ENCODE measurements at regions not wholly inside any gene's neighbourhood (a gene's known extent, or its start where the extent isn't known, plus 50 kb on each side); places are given as distances from the start of the nearest gene placed in this dataset.

- no peak for TF ChIP-seq CTCF (IDR thresholded peaks at IDR 0.05; ENCODE audit: low read depth, low read length, missing control alignments)
- no peak overlapping the region for H3K4me3 ChIP-seq (replicated peaks; ENCODE audit: low read depth, low read length)
- no peak for DNase-seq (ENCODE audit: extremely low read depth, low read depth)
These were observed 669.1 kb upstream of the NRP1 start for GRCh38 chr10:34003561-34003960.

- DNase-seq (ENCODE audit: extremely low read depth, low read depth), result no peak
- no peak overlapping the region for H3K4me3 ChIP-seq (replicated peaks; ENCODE audit: low read depth, low read length)
- no peak for TF ChIP-seq CTCF (IDR thresholded peaks at IDR 0.05; ENCODE audit: low read depth, low read length, missing control alignments)
These were observed 668.4 kb upstream of the NRP1 start for GRCh38 chr10:34002896-34003295.

- DNase-seq (ENCODE audit: extremely low read depth, low read depth), result no peak
- no peak overlapping the region for H3K4me3 ChIP-seq (replicated peaks; ENCODE audit: low read depth, low read length)
- TF ChIP-seq CTCF (IDR thresholded peaks at IDR 0.05; ENCODE audit: low read depth, low read length, missing control alignments), result no peak
These were observed 667.4 kb upstream of the NRP1 start for GRCh38 chr10:34001831-34002230.

- DNase-seq (ENCODE audit: extremely low read depth, low read depth), result no peak
- no peak for TF ChIP-seq CTCF (IDR thresholded peaks at IDR 0.05; ENCODE audit: low read depth, low read length, missing control alignments)
- H3K4me3 ChIP-seq (replicated peaks; ENCODE audit: low read depth, low read length), result no peak overlapping the region
These were observed 666.7 kb upstream of the NRP1 start for GRCh38 chr10:34001087-34001580.

GRCh38 chr10:33993917-33994316 lies 659.5 kb upstream of the NRP1 start:
- no peak for DNase-seq (ENCODE audit: extremely low read depth, low read depth)
- no peak overlapping the region for H3K4me3 ChIP-seq (replicated peaks; ENCODE audit: low read depth, low read length)
- no peak for TF ChIP-seq CTCF (IDR thresholded peaks at IDR 0.05; ENCODE audit: low read depth, low read length, missing control alignments)

GRCh38 chr10:33991924-33992323 lies 657.5 kb upstream of the NRP1 start:
- no peak for DNase-seq (ENCODE audit: extremely low read depth, low read depth)
- no peak overlapping the region for H3K4me3 ChIP-seq (replicated peaks; ENCODE audit: low read depth, low read length)
- TF ChIP-seq CTCF (IDR thresholded peaks at IDR 0.05; ENCODE audit: low read depth, low read length, missing control alignments), result no peak

- no peak overlapping the region for H3K4me3 ChIP-seq (replicated peaks; ENCODE audit: low read depth, low read length)
- TF ChIP-seq CTCF (IDR thresholded peaks at IDR 0.05; ENCODE audit: low read depth, low read length, missing control alignments), result no peak
- DNase-seq (ENCODE audit: extremely low read depth, low read depth), result no peak
These were observed 652.0 kb upstream of the NRP1 start for GRCh38 chr10:33986515-33986914.
